SK-N-SH (cell line): ENCODE measurements at regions not wholly inside any gene's neighbourhood (a gene's known extent, or its start where the extent isn't known, plus 50 kb on each side); places are given as distances from the start of the nearest gene placed in this dataset.

ENCODE experiments used
- CTCF ChIA-PET: fragments of 300-600, 350-600 bp; formaldehyde crosslinking; extraction: SDS; loops from one replicate; lab custom pipeline; 2021; lab: Yijun Ruan, JAX
- POLR2A ChIA-PET: fragments of 350-600 bp; sonication (Branson Sonifier 250); formaldehyde crosslinking; extraction: SDS; loops from one replicate; lab custom pipeline; 2020; ENCODE audit warnings: antibody characterized with exemption, inconsistent platforms; lab: Yijun Ruan, JAX
- DNase-seq: peaks from one replicate; pipeline ENCODE4 v3.0.0; 2012
- H2AFZ ChIP-seq: fragments of 200-600 bp; sonication (generic); 2 replicates; pipeline ENCODE4 v1.8.1; 2016; ENCODE audit warnings: antibody characterized with exemption, mild to moderate bottlenecking, low read depth
- H3F3A ChIP-seq: fragments of 200-600 bp; sonication (generic); replicated peaks from 2 replicates; pipeline ENCODE3; 2016; ENCODE audit warnings: antibody characterized with exemption, mild to moderate bottlenecking; ENCODE audit not compliant: insufficient read depth
- H3K27ac ChIP-seq, 2 experiments: fragments of 200-500 bp in 1 of 2; fragments of 200-600 bp in 1 of 2; sonication (Bioruptor generic) in 1 of 2; sonication (generic), shearing (Covaris generic) in 1 of 2; 2 replicates each; pipeline versions ENCODE4 v1.5.1 to v1.6.1; 2014 to 2016; ENCODE audit warnings: low read depth in 2 of 2, inconsistent platforms in 1 of 2, low read length in 1 of 2, mild to moderate bottlenecking in 1 of 2, mixed read lengths in 1 of 2
- H3K27me3 ChIP-seq: fragments of 200-600 bp; sonication (generic), shearing (Covaris generic); 2 replicates; pipeline ENCODE4 v1.6.1; 2016; ENCODE audit warnings: mixed run types; ENCODE audit not compliant: insufficient read depth
- H3K36me3 ChIP-seq, 2 experiments: fragments of 200-500 bp in 1 of 2; fragments of 200-600 bp in 1 of 2; sonication (Bioruptor generic) in 1 of 2; sonication (generic) in 1 of 2; replicated peaks in 1 of 2; 2 replicates each; pipeline versions ENCODE3 to v1.5.1; 2014 to 2016; ENCODE audit warnings: low read length in 1 of 2, mild to moderate bottlenecking in 1 of 2; ENCODE audit not compliant: insufficient read depth in 2 of 2, control insufficient read depth in 1 of 2
- H3K4me1 ChIP-seq, 2 experiments: fragments of 200-500 bp in 1 of 2; fragments of 200-600 bp in 1 of 2; sonication (Bioruptor generic) in 1 of 2; sonication (generic), shearing (Covaris generic) in 1 of 2; 2 replicates each; pipeline versions ENCODE4 v1.5.1 to v1.6.1; 2014 to 2016; ENCODE audit warnings: low read depth in 1 of 2, low read length in 1 of 2, mixed run types in 1 of 2; ENCODE audit not compliant: insufficient read depth in 2 of 2, control insufficient read depth in 1 of 2
- H3K4me2 ChIP-seq: fragments of 200-600 bp; sonication (generic), shearing (Covaris generic); 2 replicates; pipeline ENCODE4 v1.6.1; 2017; ENCODE audit warnings: mixed run types
- H3K4me3 ChIP-seq, 2 experiments: fragments of 200-500 bp in 1 of 2; fragments of 200-600 bp in 1 of 2; sonication (Bioruptor generic) in 1 of 2; sonication (generic), shearing (Covaris generic) in 1 of 2; 2 replicates each; pipeline versions ENCODE4 v1.5.1 to v1.8.1; 2014 to 2016; ENCODE audit warnings: low read depth in 2 of 2, inconsistent platforms in 1 of 2, low read length in 1 of 2, mild to moderate bottlenecking in 1 of 2, mixed read lengths in 1 of 2, moderate library complexity in 1 of 2
- H3K79me2 ChIP-seq: fragments of 200-600 bp; sonication (generic); 2 replicates; pipeline ENCODE4 v1.8.1; 2017; ENCODE audit warnings: mild to moderate bottlenecking; ENCODE audit not compliant: insufficient read depth
- H3K9ac ChIP-seq: fragments of 200-600 bp; sonication (generic); 2 replicates; pipeline ENCODE4 v1.6.1; 2017; ENCODE audit warnings: mixed run types
- H3K9me2 ChIP-seq: fragments of 200-600 bp; sonication (generic); 2 replicates; pipeline ENCODE4 v1.6.1; 2017; ENCODE audit warnings: mixed run types
- H3K9me3 ChIP-seq: fragments of 200-600 bp; sonication (generic); 2 replicates; pipeline ENCODE4 v1.6.1; 2017; ENCODE audit warnings: mixed run types, mild to moderate bottlenecking, moderate library complexity
- H4K20me1 ChIP-seq: fragments of 200-600 bp; sonication (generic); 2 replicates; pipeline ENCODE4 v1.6.1; 2017; ENCODE audit warnings: mild to moderate bottlenecking, mixed run types; ENCODE audit not compliant: insufficient read depth
- CHD2 ChIP-seq: fragments of 150-350 bp; IDR thresholded peaks from 2 replicates; pipeline ENCODE4 v1.6.1; 2018; ENCODE audit warnings: low read length; ENCODE audit not compliant: partially characterized antibody
- FOSL2 ChIP-seq: IDR thresholded peaks from 2 replicates; pipeline ENCODE4 v1.4.0; 2012; ENCODE audit warnings: low read depth, mild to moderate bottlenecking, moderate library complexity, borderline replicate concordance
- FOXJ3 ChIP-seq: sonication (generic); formaldehyde crosslinking; IDR thresholded peaks from 2 replicates; pipeline ENCODE4 v1.5.1; 2020; ENCODE audit warnings: mild to moderate bottlenecking, missing genetic modification reagents
- GATA2 ChIP-seq: sonication (generic); formaldehyde crosslinking; IDR thresholded peaks from 2 replicates; pipeline ENCODE4 v1.5.0; 2020; ENCODE audit warnings: mild to moderate bottlenecking, missing genetic modification reagents
- JUND ChIP-seq: IDR thresholded peaks from 2 replicates; pipeline ENCODE4 v1.4.0; 2012
- MEF2A ChIP-seq: IDR thresholded peaks from 2 replicates; pipeline ENCODE4 v1.4.0; 2012; ENCODE audit warnings: low read depth, borderline replicate concordance
- MXI1 ChIP-seq: IDR thresholded peaks from 2 replicates; pipeline ENCODE4 v1.6.1; 2012; ENCODE audit warnings: mild to moderate bottlenecking, low read depth, low read length, improper control_type of control experiment
- NFIC ChIP-seq: IDR thresholded peaks from 2 replicates; pipeline ENCODE4 v1.4.0; 2012; ENCODE audit warnings: borderline replicate concordance
- NRF1 ChIP-seq: IDR thresholded peaks from 2 replicates; pipeline ENCODE4 v1.6.1; 2012; ENCODE audit warnings: low read depth, mild to moderate bottlenecking, low read length
- POLR2AphosphoS5 ChIP-seq: IDR thresholded peaks from 2 replicates; pipeline ENCODE4 v1.6.1; 2012; ENCODE audit warnings: low read depth, low read length
- RAD21 ChIP-seq: IDR thresholded peaks from 2 replicates; pipeline ENCODE4 v1.6.1; 2012; ENCODE audit warnings: mild to moderate bottlenecking, low read length
- RCOR1 ChIP-seq: fragments of 150-350 bp; IDR thresholded peaks from 2 replicates; pipeline ENCODE4 v1.6.1; 2017; ENCODE audit warnings: antibody characterized with exemption, low read length
- REST ChIP-seq: IDR thresholded peaks from 2 replicates; pipeline ENCODE4 v1.6.1; 2012; ENCODE audit warnings: mild to moderate bottlenecking, low read depth, low read length, moderate library complexity
- RFX5 ChIP-seq: IDR thresholded peaks from 2 replicates; pipeline ENCODE4 v1.6.1; 2012; ENCODE audit warnings: mild to moderate bottlenecking, improper control_type of control experiment, low read length
- RXRA ChIP-seq: IDR thresholded peaks from 2 replicates; pipeline ENCODE4 v1.4.0; 2012; ENCODE audit warnings: low read depth, mild to moderate bottlenecking, borderline replicate concordance
- TEAD4 ChIP-seq: IDR thresholded peaks from 2 replicates; pipeline ENCODE4 v1.4.0; 2012; ENCODE audit warnings: mild to moderate bottlenecking, borderline replicate concordance; ENCODE audit not compliant: insufficient read depth
- ZBTB33 ChIP-seq: IDR thresholded peaks from 2 replicates; pipeline ENCODE4 v1.4.0; 2012; ENCODE audit warnings: low read depth, borderline replicate concordance
- WGBS: methylation state at CpG from one replicate; pipeline ENCODE4 v1.1.6; 2017; ENCODE audit warnings: low lambda C conversion rate; 5-methylcytosine and 5-hydroxymethylcytosine counted together
- TF ChIP-seq, protein P1 (sequence below): IDR thresholded peaks from 2 replicates; pipeline ENCODE4; 2012
- TF ChIP-seq, protein P2 (sequence below): fragments of 150-350 bp; IDR thresholded peaks from 2 replicates; pipeline ENCODE4 v1.6.1; 2016; ENCODE audit warnings: mild to moderate bottlenecking, low read depth, low read length
- TF ChIP-seq, protein P3 (sequence below): fragments of 150-350 bp; IDR thresholded peaks from 2 replicates; pipeline ENCODE4 v1.6.1; 2017; ENCODE audit warnings: antibody characterized with exemption, low read length, low read depth, borderline replicate concordance

GRCh38 chr6:138563650-138564049 lies 64.4 kb upstream of the NHSL1 start (continued):
- TF ChIP-seq REST = no peak
- TF ChIP-seq MEF2A = no peak
- no peak for TF ChIP-seq FOSL2

- CTCF ChIA-PET = no interaction called here
- no peaks in the 10 kb centered on the region for H3K79me2 ChIP-seq
- WGBS = 9% methylated on average over 5 of the region's 5 CpGs
- H3K9me2 ChIP-seq = no peaks in the 10 kb centered on the region
- no peaks in the 10 kb centered on the region for H3K4me1 ChIP-seq
- H3K9ac ChIP-seq = no peak overlapping the region
- H3F3A ChIP-seq = no peaks in the 10 kb centered on the region
- no peaks in the 10 kb centered on the region for H3K9me3 ChIP-seq
- no peak overlapping the region for H3K4me2 ChIP-seq
- DNase-seq = no peak
- H3K36me3 ChIP-seq = no peaks in the 10 kb centered on the region
- no peaks in the 10 kb centered on the region for H4K20me1 ChIP-seq
- no peak overlapping the region for H3K4me3 ChIP-seq
- no peak overlapping the region for H2AFZ ChIP-seq
- peaks cover 40% of the 10 kb centered on the region for H3K27me3 ChIP-seq
- POLR2A ChIA-PET = interaction anchor here (0.6 kb wide), 1 partner anchor 246 kb away, joined by 6 read pairs; no protein-coding TSS in a partner anchor
- H3K27ac ChIP-seq = no peak overlapping the region
- TF ChIP-seq FOXJ3 (CRISPR knock-in tag) (no peak), CHD2 (no peak), NRF1 (no peak), RFX5 (no peak), TEAD4 (no peak), JUND (no peak), RCOR1 (no peak), NFIC (no peak), RXRA (no peak), MEF2A (no peak), GATA2 (no peak), MXI1 (no peak), POLR2AphosphoS5 (no peak), RAD21 (no peak), ZBTB33 (no peak)
- TF ChIP-seq, protein P1, sequence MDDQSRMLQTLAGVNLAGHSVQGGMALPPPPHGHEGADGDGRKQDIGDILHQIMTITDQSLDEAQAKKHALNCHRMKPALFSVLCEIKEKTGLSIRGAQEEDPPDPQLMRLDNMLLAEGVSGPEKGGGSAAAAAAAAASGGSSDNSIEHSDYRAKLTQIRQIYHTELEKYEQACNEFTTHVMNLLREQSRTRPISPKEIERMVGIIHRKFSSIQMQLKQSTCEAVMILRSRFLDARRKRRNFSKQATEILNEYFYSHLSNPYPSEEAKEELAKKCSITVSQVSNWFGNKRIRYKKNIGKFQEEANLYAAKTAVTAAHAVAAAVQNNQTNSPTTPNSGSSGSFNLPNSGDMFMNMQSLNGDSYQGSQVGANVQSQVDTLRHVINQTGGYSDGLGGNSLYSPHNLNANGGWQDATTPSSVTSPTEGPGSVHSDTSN = no peak
- TF ChIP-seq, protein P2, sequence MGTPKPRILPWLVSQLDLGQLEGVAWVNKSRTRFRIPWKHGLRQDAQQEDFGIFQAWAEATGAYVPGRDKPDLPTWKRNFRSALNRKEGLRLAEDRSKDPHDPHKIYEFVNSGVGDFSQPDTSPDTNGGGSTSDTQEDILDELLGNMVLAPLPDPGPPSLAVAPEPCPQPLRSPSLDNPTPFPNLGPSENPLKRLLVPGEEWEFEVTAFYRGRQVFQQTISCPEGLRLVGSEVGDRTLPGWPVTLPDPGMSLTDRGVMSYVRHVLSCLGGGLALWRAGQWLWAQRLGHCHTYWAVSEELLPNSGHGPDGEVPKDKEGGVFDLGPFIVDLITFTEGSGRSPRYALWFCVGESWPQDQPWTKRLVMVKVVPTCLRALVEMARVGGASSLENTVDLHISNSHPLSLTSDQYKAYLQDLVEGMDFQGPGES = no peak
- TF ChIP-seq, protein P3, sequence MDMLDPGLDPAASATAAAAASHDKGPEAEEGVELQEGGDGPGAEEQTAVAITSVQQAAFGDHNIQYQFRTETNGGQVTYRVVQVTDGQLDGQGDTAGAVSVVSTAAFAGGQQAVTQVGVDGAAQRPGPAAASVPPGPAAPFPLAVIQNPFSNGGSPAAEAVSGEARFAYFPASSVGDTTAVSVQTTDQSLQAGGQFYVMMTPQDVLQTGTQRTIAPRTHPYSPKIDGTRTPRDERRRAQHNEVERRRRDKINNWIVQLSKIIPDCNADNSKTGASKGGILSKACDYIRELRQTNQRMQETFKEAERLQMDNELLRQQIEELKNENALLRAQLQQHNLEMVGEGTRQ = no peak
Measured at GRCh38 chr6:138564170-138564721, 65.0 kb upstream of the NHSL1 start.
